ENCODE measurements at regions not wholly inside any gene's neighbourhood (a gene's known extent, or its start where the extent isn't known, plus 50 kb on each side); places are given as distances from the start of the nearest gene placed in this dataset.

- Histone ChIP-seq H3K4me1 (ENCODE audit: control insufficient read depth in 2 of 3, insufficient read depth in 2 of 3, low read depth in 1 of 3, low read length in 3 of 3) (no peaks in the 10 kb centered on the region), H3K9ac (ENCODE audit: low read length in 3 of 3) (no peak overlapping the region), H3K4me3 (ENCODE audit: low read length in 3 of 3) (no peak overlapping the region), H3K36me3 (ENCODE audit: control insufficient read depth in 2 of 3, insufficient read depth in 3 of 3, low read length in 3 of 3) (no peaks in the 10 kb centered on the region), H3K27ac (ENCODE audit: low read depth in 2 of 2, low read length in 2 of 2) (no peak overlapping the region), H3K9me3 (ENCODE audit: control insufficient read depth in 2 of 3, insufficient read depth in 1 of 3, low read length in 3 of 3) (no peaks in the 10 kb centered on the region), H3K27me3 (ENCODE audit: control insufficient read depth, insufficient read depth, low read length) (no peaks in the 10 kb centered on the region)
- intact Hi-C loops (cut with DNase I), result no loop called here
- DNase-seq (peak; percentile 59 to 89 (median 74)), FAIRE-seq (no peak)
- peak; percentile 29 for TF ChIP-seq CTCF (IDR thresholded peaks at IDR 0.05; ENCODE audit: borderline replicate concordance, extremely low read depth, insufficient read depth)
Observed at GRCh38 chr19:32287811-32288227, 57.6 kb upstream of the ZNF507 start.

GRCh38 chr19:32289566-32290210, 55.7 kb upstream of the ZNF507 start:
- no peak for FAIRE-seq
- intact Hi-C loops (cut with DNase I), result no loop called here
- no peak for TF ChIP-seq CTCF (IDR thresholded peaks at IDR 0.05; ENCODE audit: borderline replicate concordance, extremely low read depth, insufficient read depth)
- Histone ChIP-seq H3K9ac (ENCODE audit: low read length in 3 of 3) (no peak overlapping the region), H3K4me3 (ENCODE audit: low read length in 3 of 3) (no peak overlapping the region), H3K9me3 (ENCODE audit: control insufficient read depth in 2 of 3, insufficient read depth in 1 of 3, low read length in 3 of 3) (no peaks in the 10 kb centered on the region), H3K36me3 (ENCODE audit: control insufficient read depth in 2 of 3, insufficient read depth in 3 of 3, low read length in 3 of 3) (no peaks in the 10 kb centered on the region), H3K27me3 (ENCODE audit: control insufficient read depth, insufficient read depth, low read length) (no peaks in the 10 kb centered on the region), H3K4me1 (ENCODE audit: control insufficient read depth in 2 of 3, insufficient read depth in 2 of 3, low read depth in 1 of 3, low read length in 3 of 3) (no peaks in the 10 kb centered on the region), H3K27ac (ENCODE audit: low read depth in 2 of 2, low read length in 2 of 2) (no peak overlapping the region)
- no peak for DNase-seq

- H3K9ac ChIP-seq (ENCODE audit: low read length in 3 of 3), result no peak overlapping the region
- no peaks in the 10 kb centered on the region for H3K9me3 ChIP-seq (ENCODE audit: control insufficient read depth in 2 of 3, insufficient read depth in 1 of 3, low read length in 3 of 3)
- DNase-seq (no peak), FAIRE-seq (no peak)
- no peak overlapping the region for H3K27ac ChIP-seq (ENCODE audit: low read depth in 2 of 2, low read length in 2 of 2)
- no peaks in the 10 kb centered on the region for H3K4me1 ChIP-seq (ENCODE audit: control insufficient read depth in 2 of 3, insufficient read depth in 2 of 3, low read depth in 1 of 3, low read length in 3 of 3)
- H3K36me3 ChIP-seq (ENCODE audit: control insufficient read depth in 2 of 3, insufficient read depth in 3 of 3, low read length in 3 of 3), result no peaks in the 10 kb centered on the region
- intact Hi-C loops (cut with DNase I), result no loop called here
- no peaks in the 10 kb centered on the region for H3K27me3 ChIP-seq (ENCODE audit: control insufficient read depth, insufficient read depth, low read length)
- TF ChIP-seq CTCF (IDR thresholded peaks at IDR 0.05; ENCODE audit: borderline replicate concordance, extremely low read depth, insufficient read depth), result no peak
- H3K4me3 ChIP-seq (ENCODE audit: low read length in 3 of 3), result no peak overlapping the region
Observed at GRCh38 chr19:32291876-32292275, 53.5 kb upstream of the ZNF507 start.

All from kidney (tissue), 13 donors.